Lung (tissue), 11 donors: ENCODE measurements at regions not wholly inside any gene's neighbourhood (a gene's known extent, or its start where the extent isn't known, plus 50 kb on each side); places are given as distances from the start of the nearest gene placed in this dataset.
"Not testable (repeated sequence)": the region's sequence is repeated elsewhere in the genome, so short reads cannot be mapped to it uniquely, and the experiment has no call there.

Experiments
- ATAC-seq: fragments of 200-7000 bp; cut with Tn5 transposase; one replicate; pipeline ENCODE4 v1.9.1; 2020; ENCODE audit warnings: moderate number of reproducible peaks; ENCODE audit not compliant: insufficient read depth, low FRiP score
- DNase-seq, 3 donors: peaks; one replicate each; pipeline ENCODE4 v3.0.0-alpha.2; 2013 to 2017
- H3K27ac ChIP-seq, 2 donors: one replicate each; pipeline ENCODE4 v1.5.1; 2013; ENCODE audit warnings: mild to moderate bottlenecking in 2 of 2, moderate library complexity in 2 of 2, control low read depth in 1 of 2, inconsistent platforms in 1 of 2, low read depth in 1 of 2, low read length in 1 of 2
- H3K27me3 ChIP-seq, 3 donors: one replicate each; pipeline ENCODE4 v1.5.1; 2013; ENCODE audit warnings: low read length in 2 of 3; ENCODE audit not compliant: control insufficient read depth in 3 of 3, insufficient read depth in 3 of 3
- H3K36me3 ChIP-seq, 4 donors: one replicate each; pipeline ENCODE4 v1.5.1; 2013; ENCODE audit warnings: low read length in 4 of 4, mild to moderate bottlenecking in 1 of 4, moderate library complexity in 1 of 4; ENCODE audit not compliant: control insufficient read depth in 4 of 4, insufficient read depth in 4 of 4
- H3K4me1 ChIP-seq, 5 donors: one replicate each; pipeline ENCODE4 v1.5.1; 2013; ENCODE audit warnings: low read length in 5 of 5, mild to moderate bottlenecking in 2 of 5, moderate library complexity in 1 of 5; ENCODE audit not compliant: control insufficient read depth in 5 of 5, insufficient read depth in 5 of 5
- H3K4me3 ChIP-seq: one replicate; pipeline ENCODE4 v1.5.1; 2013; ENCODE audit warnings: mild to moderate bottlenecking, control low read depth, moderate library complexity
- H3K9ac ChIP-seq, 2 donors: one replicate each; pipeline ENCODE4 v1.5.1; 2013; ENCODE audit warnings: low read length in 2 of 2, control low read depth in 1 of 2; ENCODE audit not compliant: insufficient read depth in 1 of 2
- H3K9me3 ChIP-seq, 4 donors: one replicate each; pipeline ENCODE4 v1.5.1; 2013; ENCODE audit warnings: low read length in 3 of 4, mild to moderate bottlenecking in 1 of 4, moderate library complexity in 1 of 4; ENCODE audit not compliant: control insufficient read depth in 4 of 4, insufficient read depth in 3 of 4
- WGBS, 2 donors: extraction: QIAGEN DNeasy Blood & Tissue Kit; methylation state at CpG; one replicate each; pipeline ENCODE4 v1.1.7; 2013; 5-methylcytosine and 5-hydroxymethylcytosine counted together
- TF ChIP-seq, protein P1 (sequence below): IDR thresholded peaks from 2 replicates; pipeline ENCODE4 v1.5.1; 2012; ENCODE audit warnings: mild to moderate bottlenecking; ENCODE audit errors: control extremely low read depth, extremely low read depth
- donor health status: control.
- donor health status: control.
- donor health status: Bipolar disorder and iron deficiency.
- donor health status: healthy.
- donor health status: DM: yes; HTN: yes; CAD: no.

- TF ChIP-seq, protein P1, sequence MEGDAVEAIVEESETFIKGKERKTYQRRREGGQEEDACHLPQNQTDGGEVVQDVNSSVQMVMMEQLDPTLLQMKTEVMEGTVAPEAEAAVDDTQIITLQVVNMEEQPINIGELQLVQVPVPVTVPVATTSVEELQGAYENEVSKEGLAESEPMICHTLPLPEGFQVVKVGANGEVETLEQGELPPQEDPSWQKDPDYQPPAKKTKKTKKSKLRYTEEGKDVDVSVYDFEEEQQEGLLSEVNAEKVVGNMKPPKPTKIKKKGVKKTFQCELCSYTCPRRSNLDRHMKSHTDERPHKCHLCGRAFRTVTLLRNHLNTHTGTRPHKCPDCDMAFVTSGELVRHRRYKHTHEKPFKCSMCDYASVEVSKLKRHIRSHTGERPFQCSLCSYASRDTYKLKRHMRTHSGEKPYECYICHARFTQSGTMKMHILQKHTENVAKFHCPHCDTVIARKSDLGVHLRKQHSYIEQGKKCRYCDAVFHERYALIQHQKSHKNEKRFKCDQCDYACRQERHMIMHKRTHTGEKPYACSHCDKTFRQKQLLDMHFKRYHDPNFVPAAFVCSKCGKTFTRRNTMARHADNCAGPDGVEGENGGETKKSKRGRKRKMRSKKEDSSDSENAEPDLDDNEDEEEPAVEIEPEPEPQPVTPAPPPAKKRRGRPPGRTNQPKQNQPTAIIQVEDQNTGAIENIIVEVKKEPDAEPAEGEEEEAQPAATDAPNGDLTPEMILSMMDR, result no peak
- Histone ChIP-seq H3K9me3 (peaks cover 0 to 2% (median 0%) of the 10 kb centered on the region in 4 donors), H3K27me3 (peaks cover 0 to 3% (median 0%) of the 10 kb centered on the region in 3 donors), H3K4me3 (no peak overlapping the region), H3K4me1 (no peaks in the 10 kb centered on the region), H3K36me3 (no peaks in the 10 kb centered on the region), H3K9ac (no peak overlapping the region), H3K27ac (no peak overlapping the region)
- DNase-seq (no peak), ATAC-seq (no peak)
- WGBS, 2 donors, result 47 to 52% methylated on average over 4 of the region's 4 CpGs
These were observed 224.8 kb downstream of the RPLP1 start for GRCh38 chr15:69677403-69677802.

- H3K4me1 ChIP-seq, result no peaks in the 10 kb centered on the region
- TF ChIP-seq, protein P1, result no peak
- H3K27ac ChIP-seq, result no peak overlapping the region
- ATAC-seq (no peak), DNase-seq (no peak)
- peaks cover 0 to 3% (median 0%) of the 10 kb centered on the region in 3 donors for H3K27me3 ChIP-seq
- no peak overlapping the region for H3K9ac ChIP-seq
- no peak overlapping the region for H3K4me3 ChIP-seq
- peaks cover 0 to 4% (median 0%) of the 10 kb centered on the region in 4 donors for H3K9me3 ChIP-seq
- WGBS, 2 donors, result 79 to 89% methylated on average over 9 of the region's 9 CpGs
- no peaks in the 10 kb centered on the region for H3K36me3 ChIP-seq
These were observed 227.1 kb downstream of the RPLP1 start for GRCh38 chr15:69679623-69680228.

GRCh38 chr15:69684823-69685222 lies 232.2 kb downstream of the RPLP1 start:
- 87% methylated on average over 4 of the region's 4 CpGs for WGBS, 2 donors
- Histone ChIP-seq H3K4me1 (peaks cover 0 to 15% (median 0%) of the 10 kb centered on the region in 5 donors), H3K9me3 (peaks cover 0 to 11% (median 8%) of the 10 kb centered on the region in 4 donors)
- not testable (repeated sequence) for H3K27ac ChIP-seq, H3K27me3 ChIP-seq, H3K9ac ChIP-seq, H3K36me3 ChIP-seq, ATAC-seq, H3K4me3 ChIP-seq, DNase-seq

- DNase-seq (peak; percentile 47 to 79 (median 62)), ATAC-seq (peak; percentile 68)
- TF ChIP-seq, protein P1, result no peak
- Histone ChIP-seq H3K9me3 (peaks cover 0 to 12% (median 8%) of the 10 kb centered on the region in 4 donors), H3K27ac (no peak overlapping the region), H3K4me3 (no peak overlapping the region), H3K4me1 (peaks cover 0 to 15% (median 0%) of the 10 kb centered on the region in 5 donors), H3K36me3 (no peaks in the 10 kb centered on the region), H3K9ac (no peak overlapping the region), H3K27me3 (no peaks in the 10 kb centered on the region)
- WGBS, 2 donors, result 44 to 67% methylated on average over 8 of the region's 8 CpGs
These were observed 233.2 kb downstream of the RPLP1 start for GRCh38 chr15:69685512-69686452.
